GM21390 (cell line): ENCODE measurements at regions not wholly inside any gene's neighbourhood (a gene's known extent, or its start where the extent isn't known, plus 50 kb on each side); places are given as distances from the start of the nearest gene placed in this dataset.
"Not testable (repeated sequence)": the region's sequence is repeated elsewhere in the genome, so short reads cannot be mapped to it uniquely, and the experiment has no call there.

Experiments used
- ATAC-seq: cut with Tn5 transposase; IDR thresholded peaks from one replicate; pipeline ENCODE4 v1.9.1; 2021; ENCODE audit not compliant: unreplicated experiment

GRCh38 chr10:44013981-44014380 lies 365.3 kb upstream of the ZNF32 start:
- no peak for ATAC-seq

GRCh38 chr10:44012921-44013320 lies 364.2 kb upstream of the ZNF32 start:
- no peak for ATAC-seq

- ATAC-seq, result no peak
These were observed 362.9 kb upstream of the ZNF32 start for GRCh38 chr10:44011603-44011981.

GRCh38 chr10:44010873-44011602 lies 362.4 kb upstream of the ZNF32 start:
- peak; percentile 96 for ATAC-seq

GRCh38 chr10:44009891-44010632 lies 361.4 kb upstream of the ZNF32 start:
- no peak for ATAC-seq

GRCh38 chr10:44008917-44009709 lies 360.4 kb upstream of the ZNF32 start:
- no peak for ATAC-seq

GRCh38 chr10:44008270-44008916 lies 359.7 kb upstream of the ZNF32 start:
- no peak for ATAC-seq

GRCh38 chr10:44006771-44007170 lies 358.1 kb upstream of the ZNF32 start:
- ATAC-seq, result no peak

- ATAC-seq, result no peak
These were observed 357.1 kb upstream of the ZNF32 start for GRCh38 chr10:44005788-44006099.

GRCh38 chr10:44004913-44005787 lies 356.5 kb upstream of the ZNF32 start:
- ATAC-seq, result no peak

- no peak for ATAC-seq
These were observed 349.5 kb upstream of the ZNF32 start for GRCh38 chr10:43998021-43998809.

- no peak for ATAC-seq
These were observed 348.6 kb upstream of the ZNF32 start for GRCh38 chr10:43997330-43997729.

GRCh38 chr10:43994539-43994938 lies 345.9 kb upstream of the ZNF32 start:
- ATAC-seq, result no peak

GRCh38 chr10:43992816-43993215 lies 344.1 kb upstream of the ZNF32 start:
- not testable (repeated sequence) for ATAC-seq

- ATAC-seq, result no peak
These were observed 337.7 kb upstream of the ZNF32 start for GRCh38 chr10:43986374-43986773.

- no peak for ATAC-seq
These were observed 337.3 kb upstream of the ZNF32 start for GRCh38 chr10:43985941-43986340.

GRCh38 chr10:43983856-43984271 lies 335.2 kb upstream of the ZNF32 start:
- ATAC-seq, result no peak

GRCh38 chr10:43983405-43983804 lies 334.7 kb upstream of the ZNF32 start:
- no peak for ATAC-seq

- ATAC-seq, result no peak
These were observed 333.6 kb upstream of the ZNF32 start for GRCh38 chr10:43982250-43982649.

- ATAC-seq, result no peak
These were observed 333.0 kb upstream of the ZNF32 start for GRCh38 chr10:43981696-43982095.
